Glomerular visceral epithelial cell (primary cell): ENCODE measurements at regions not wholly inside any gene's neighbourhood (a gene's known extent, or its start where the extent isn't known, plus 50 kb on each side); places are given as distances from the start of the nearest gene placed in this dataset.
"Not testable (repeated sequence)": the region's sequence is repeated elsewhere in the genome, so short reads cannot be mapped to it uniquely, and the experiment has no call there.

Experiments
- DNase-seq: peaks from one replicate; pipeline ENCODE4 v3.0.0-alpha.2; 2016; ENCODE audit errors: extremely low spot score

GRCh38 chr2:129908721-129909373 lies 70.6 kb upstream of the RAB6C start:
- DNase-seq, result no peak

DNA sequence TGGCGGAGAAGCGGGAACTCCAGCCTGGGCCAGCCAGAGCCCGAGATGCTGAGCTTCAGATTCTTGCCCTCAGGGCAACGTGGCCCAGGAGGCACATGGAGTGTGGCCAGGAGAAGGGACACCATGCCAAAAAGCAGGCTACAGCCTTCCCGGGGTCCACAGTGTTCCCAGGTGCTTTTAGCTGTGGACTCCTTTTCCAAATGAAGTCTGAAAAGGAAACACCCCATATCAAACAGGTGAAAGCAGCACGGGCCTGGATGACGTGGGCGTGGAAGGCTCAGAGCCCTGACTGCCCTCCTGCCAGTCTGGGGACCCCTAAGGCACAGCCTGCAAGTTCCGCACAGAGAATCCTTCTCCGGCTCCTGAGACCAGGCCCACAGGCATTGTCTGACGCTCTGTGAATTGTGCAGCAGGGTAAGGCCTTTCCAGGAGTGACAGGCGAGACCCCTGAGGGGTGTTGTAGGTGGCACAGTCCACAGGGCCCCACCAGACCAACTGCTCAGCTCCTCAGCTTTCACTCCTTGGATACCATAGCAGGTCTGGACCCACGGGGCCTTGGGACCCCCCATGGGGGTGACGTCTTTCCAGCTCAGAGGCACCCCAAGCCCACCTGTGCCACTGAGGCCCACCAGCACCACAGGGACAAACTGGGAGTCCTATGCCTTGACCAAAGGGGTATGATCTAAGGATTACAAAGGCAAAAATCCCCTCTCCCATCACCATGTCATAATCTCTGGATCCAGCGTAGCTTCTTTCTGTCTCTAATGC lies 69.6 kb upstream of the RAB6C start:
- no peak for DNase-seq

DNA sequence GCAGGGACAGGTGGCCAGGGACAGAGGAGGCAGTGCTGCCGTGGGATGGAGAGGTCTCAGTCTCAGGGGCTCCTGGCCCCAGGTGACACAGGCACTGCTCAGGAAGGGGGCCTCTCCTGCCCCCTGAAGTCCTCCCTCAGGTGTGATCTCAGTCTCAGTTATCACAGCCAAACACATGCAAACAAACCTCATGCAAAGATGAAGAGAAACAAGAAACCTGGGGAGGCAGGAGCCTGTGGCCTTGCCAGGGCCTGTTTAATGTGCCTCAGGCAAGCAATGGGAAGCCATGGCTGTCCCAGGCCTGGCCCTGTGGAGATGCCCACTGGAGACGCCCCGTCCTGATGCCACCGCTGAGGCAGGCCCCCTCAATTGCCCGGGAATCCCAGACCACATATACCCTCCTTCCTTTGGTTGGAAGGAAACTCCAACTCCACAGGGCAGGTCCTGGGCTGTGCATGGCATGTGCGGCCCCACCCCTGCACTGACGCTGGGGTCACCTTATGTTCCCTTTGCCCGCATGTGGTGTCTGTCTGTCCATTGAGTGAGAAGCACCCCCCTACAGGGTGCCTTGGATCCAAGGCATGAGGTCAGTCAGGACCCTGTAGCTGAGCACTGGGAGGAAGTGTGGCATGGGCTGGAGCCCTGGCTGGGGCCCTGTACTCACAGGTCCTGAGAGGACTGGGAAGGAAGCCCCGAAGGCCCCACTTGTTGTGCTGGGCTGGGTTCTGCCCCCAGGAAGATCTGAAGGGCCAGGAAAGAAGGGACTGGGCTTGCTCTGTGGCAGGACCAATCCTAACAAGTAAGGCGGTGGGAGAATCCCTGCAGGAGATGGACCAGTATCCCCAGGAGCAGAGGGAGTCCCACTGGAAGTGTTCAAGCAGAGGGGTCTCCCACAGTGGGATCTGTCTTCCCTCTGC lies 68.8 kb upstream of the RAB6C start:
- no peak for DNase-seq

DNA sequence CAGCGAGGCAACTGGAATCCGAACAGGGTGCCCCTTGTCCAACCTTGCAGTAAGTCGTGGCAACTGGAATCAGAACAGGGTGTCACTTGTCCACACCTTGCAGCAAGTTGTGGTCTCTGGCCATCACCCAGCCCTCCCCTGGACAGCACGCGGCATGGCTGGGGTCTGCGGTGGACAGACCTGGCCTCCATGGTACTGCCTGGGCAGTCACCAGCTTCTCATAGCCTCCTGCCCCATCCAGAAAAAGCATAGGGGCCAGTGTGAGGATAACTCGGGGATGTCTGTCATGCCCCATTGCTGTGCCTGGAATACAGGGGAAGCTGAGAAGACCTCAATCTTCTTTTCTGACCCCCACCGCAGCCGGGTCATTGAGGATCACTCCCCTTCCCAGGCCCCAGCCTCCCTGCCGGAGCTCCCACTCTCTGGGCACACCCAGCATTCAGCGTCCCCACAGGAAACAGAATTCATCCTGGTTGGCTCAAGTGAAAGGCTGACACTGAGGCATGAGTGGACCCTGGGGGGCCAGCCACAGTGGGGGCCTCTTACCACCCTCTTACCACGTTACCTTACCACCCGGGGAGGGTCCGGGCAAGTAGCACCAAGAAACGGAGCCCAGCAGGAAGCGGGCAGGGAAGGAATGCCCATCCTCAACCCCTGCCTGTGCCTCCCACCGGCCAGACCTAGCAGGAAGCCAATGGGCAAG lies 68.0 kb upstream of the RAB6C start:
- DNase-seq, result no peak

DNA sequence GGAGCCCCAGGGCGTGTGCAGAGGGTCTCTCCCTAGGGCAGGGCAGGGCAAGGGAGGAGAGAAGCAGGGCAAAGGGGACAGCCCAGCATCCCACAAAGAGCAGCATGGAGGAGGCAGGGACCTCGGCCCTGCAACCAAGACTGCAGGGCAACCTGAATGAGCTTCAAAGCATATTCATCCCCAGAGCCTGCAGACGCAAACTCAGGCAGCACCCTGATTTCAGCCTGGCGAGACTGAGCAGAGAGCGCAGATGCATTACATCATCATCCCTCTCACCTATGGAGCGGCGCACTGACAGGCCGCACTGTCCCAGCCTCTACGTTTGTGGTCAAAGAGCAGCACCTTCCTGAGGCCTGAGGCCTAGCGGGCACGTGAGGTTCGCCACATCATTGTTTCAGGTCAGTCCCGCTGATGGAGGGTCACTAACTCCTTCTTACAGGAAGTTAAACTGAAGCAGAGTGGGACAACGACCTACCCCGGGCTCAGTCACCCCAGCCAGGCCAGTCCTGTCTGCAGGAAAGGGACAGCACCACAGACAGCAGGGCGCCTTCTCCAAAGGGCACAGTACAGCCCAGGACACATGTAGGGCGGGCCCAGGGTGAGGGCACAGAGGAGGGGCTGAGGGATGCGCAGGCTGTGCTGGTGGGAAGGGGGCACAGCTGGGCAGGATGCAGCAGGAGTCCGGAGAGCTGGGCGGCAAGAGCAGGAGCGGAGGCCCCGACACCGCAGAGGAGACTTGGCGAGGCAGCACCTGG lies 67.2 kb upstream of the RAB6C start:
- no peak for DNase-seq

- no peak for DNase-seq
Measured at GRCh38 chr2:129912871-129913694, 66.4 kb upstream of the RAB6C start.

DNA sequence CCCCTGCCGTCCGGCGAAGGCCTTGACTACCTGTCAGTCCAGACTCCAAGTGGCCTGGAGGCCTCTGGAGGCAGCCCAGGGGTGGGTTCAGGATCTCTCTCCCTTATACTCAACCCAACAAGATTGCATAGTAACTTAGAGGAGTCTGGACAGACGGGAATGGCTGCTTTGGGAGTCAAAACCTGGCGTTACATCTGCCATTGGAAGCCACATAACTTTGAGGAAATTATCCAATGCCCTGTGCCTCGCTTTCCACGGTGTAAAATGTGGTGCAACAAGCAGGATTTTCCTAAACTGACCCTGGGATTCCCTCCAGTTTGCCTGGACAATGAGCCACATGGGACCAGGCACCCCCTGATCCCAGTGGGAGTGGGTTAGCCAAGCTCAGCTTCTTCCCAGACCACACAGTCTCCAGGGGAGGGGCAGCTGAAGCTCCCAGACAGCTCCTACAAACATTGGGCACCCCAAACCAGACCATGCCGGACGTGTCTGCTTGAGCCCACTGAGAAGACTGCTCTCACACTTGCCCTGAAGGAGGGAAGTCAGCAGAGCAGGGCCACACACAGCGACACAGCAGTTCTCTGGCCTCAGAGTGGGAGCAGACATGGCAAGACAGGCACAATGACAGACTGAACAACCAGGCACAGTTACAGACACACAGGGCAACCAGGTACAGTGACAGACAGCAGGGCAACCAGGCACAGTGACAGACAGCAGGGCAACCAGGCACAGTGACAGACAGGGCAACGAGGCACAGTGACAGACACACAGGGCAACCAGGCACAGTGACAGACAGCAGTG lies 65.6 kb upstream of the RAB6C start:
- DNase-seq, result no peak

DNA sequence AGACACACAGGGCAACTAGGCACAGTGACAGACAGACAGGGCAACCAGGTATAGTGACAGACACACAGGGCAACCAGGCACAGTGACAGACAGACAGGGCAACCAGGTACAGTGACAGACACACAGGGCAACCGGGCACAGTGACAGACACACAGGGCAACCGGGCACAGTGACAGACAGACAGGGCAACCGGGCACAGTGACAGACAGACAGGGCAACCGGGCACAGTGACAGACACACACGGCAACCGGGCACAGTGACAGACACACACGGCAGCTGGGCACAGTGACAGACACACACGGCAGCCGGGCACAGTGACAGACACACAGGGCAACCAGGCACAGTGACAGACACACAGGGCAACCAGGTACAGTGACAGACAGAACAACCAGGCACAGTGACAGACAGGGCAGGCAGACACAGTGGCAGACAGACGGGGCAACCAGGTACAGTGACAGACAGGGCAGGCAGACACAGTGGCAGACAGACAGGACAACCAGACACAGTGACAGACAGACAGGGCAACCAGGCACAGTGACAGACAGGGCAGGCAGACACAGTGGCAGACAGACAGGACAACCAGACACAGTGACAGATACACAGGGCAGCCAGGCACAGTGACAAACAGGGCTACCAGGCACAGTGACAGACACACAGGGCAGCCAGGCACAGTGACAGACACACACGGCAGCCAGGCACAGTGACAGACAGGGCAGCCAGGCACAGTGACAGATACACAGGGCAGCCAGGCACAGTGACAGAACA lies 64.7 kb upstream of the RAB6C start:
- DNase-seq, result no peak

DNA sequence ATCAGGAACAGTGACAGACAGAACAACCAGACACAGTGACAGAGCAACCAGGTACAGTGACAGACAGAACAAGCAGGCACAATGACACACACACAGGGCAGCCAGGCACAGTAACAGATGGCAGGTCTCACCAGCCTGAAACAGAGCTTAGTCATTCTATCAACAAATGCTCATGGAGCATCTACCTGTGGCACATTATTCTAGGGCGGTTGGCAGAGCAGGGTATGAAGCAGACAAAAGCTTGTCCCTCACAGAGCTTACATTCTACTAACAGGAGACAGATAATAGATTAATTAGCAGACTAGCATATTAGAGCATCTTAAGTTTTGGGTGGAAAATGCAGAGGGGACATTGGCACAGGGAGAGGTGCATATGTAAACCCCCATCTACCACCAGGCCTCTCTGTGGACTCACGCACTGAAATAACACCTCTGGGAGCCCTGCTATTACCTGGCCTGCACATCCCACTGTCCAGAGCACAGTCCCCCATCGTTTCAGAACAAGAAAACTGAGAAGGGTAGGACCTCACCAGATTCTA lies 64.1 kb upstream of the RAB6C start:
- DNase-seq, result no peak

DNA sequence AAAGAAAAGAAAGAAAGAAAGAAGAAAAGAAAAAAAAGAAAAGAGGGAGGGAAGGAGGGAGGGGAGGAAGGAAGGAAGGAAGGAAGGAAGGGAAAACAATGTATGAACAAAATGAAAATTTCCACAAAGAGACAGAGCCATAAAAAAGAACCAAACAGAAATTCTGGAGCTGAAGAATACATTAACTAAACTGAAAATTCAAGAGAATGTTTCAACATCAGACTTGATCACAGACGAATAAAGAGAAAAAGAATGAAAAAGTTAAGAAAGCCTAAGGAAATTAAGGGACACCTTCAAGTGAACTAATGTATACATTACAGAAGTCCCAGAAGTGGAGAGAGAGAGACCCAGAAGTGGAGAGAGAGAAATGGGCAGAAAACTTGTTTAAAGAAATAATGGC lies 60.9 kb upstream of the RAB6C start:
- DNase-seq, result no peak

- DNase-seq, result no peak
Measured at GRCh38 chr2:129922571-129923264, 56.7 kb upstream of the RAB6C start.

DNA sequence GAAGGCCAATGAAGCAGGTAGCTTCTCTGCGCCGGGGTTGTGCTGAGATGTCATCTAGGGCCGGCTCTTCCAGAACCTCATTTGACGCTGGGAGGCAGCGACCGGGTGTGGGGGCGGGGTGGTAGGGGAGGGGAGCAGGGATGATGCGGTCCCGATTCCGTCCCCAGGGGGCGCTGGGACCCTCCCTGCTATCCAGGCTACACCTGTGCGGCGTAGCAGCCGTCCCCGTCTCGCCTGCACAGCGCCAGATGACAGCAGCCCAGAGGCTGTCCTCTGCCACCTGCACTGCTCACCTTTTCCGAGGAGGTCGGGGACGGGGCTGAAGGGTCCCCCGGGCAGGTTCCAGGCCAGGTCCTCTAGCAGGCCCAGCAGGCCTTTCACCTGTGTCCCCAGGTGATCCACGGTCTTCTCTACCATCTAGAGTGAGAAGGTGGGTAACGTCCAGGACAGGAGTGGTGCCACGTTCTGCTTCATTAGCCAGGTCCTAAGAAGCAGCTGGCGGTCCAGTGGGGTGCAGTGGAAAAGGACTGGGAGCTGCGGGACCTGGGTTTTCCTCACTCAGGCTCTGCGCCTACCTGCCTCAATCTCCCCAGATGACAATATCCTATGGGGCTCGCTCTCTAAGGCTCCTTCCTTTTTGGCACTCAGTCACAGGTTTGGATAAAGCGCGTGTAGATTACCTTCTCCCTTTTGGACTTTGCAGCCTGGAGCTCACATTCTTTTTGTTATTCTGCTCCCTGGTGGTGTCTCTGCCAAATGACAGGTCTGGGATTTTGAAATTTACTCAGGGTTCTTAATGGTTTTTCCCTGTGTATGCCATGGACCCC lies 56.0 kb upstream of the RAB6C start:
- peak; percentile 35 for DNase-seq

DNA sequence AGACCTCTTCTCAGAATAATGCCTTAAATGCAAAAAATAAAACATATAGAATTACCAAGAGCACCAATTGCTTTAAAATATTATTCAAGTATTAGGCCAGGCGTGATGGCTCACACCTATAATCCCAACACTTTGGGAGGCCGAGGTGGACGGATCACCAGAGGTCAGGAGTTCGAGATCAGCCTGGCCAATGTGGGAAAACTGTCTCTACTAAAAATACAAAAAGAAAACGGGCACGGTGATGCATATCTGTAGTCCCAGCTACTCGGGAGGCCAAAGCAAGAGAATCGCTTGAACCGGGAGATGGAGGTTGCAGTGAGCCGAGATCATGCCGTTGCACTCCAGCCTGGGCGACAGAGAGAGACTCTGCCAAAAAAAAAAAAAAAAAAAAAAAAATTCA lies 55.4 kb upstream of the RAB6C start:
- DNase-seq, result not testable (repeated sequence)

DNA sequence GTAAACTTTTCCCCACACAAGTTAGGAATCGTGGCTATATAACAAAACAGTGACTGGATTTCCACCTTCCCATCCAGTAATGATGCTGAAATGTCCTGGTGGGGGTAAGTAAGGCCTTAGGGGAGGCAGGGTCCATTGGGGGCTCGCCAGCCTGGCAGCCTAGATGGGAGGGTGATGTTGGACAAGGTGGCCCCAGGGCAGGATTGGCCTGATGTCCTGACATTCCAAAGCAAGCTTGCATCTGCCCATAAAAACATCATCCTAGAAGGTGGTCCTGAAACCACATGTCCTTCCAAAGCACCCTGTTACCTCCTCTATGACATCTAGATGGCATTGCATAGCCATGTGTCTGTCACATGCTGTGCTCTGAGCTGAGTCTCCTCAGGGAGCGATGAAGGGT lies 54.1 kb upstream of the RAB6C start:
- no peak for DNase-seq

GRCh38 chr2:129927696-129928095 lies 51.8 kb upstream of the RAB6C start:
- DNase-seq, result no peak

DNA sequence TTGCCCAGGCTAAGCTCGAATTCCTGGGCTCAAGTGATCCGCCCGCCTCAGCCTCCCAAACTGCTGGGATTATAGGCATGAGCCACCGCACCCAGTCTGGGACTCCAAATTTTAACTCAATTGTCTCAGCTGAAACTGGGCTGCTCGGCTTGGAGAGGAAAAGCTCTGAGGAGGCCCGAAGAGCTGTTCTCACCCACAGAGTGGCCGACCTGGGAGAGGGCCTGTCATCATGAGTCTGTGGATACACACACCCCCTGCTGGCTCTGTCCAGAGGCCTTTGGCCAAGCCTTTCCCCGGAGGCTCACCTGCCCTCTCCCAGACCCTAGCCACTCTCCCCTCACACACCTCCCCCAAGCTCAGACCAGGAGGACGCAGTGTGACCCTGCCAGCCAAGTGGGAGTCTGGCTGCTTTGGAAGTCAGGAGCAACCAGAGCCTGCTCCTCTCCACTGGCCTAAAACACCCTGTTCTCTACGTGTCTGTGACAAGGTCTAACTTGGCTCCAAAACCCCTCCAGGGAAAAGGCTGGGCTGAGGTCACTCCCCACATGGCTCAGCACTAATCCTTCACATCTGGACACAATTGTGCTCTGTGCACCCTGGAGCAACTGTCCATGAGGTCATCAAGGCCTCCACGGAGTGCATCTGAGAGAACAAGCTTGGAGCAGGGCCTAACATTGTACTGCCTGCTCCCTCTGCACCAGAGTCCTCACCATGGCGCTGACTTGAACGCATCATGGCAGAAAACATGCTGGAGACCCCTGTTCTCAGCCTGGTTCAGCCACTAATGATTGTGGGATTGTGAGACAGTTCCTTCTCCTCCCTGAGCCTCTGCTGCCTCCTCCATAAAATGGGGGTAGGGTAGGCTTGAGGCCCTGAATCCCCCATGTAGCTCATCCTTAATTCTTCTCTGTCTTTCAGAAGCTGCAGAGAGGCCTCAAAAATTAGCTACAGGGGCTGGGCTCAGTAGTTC lies 49.9 kb upstream of the RAB6C start:
- DNase-seq, result no peak
